DOHH2 (cell line): ENCODE measurements at regions not wholly inside any gene's neighbourhood (a gene's known extent, or its start where the extent isn't known, plus 50 kb on each side); places are given as distances from the start of the nearest gene placed in this dataset.

Experiments used
- CTCF ChIP-seq: fragments of 200-600 bp; sonication (generic); IDR thresholded peaks from one replicate; pipeline ENCODE4 v1.5.1; 2014; ENCODE audit warnings: antibody characterized with exemption, mild to moderate bottlenecking, low read depth, low read length; ENCODE audit not compliant: poor library complexity, severe bottlenecking
- EZH2phosphoT487 ChIP-seq: fragments of 200-600 bp; sonication (generic); IDR thresholded peaks from 2 replicates; pipeline ENCODE4 v1.6.1; 2017; ENCODE audit warnings: borderline replicate concordance, mild to moderate bottlenecking, antibody characterized with exemption, low read length, moderate library complexity, mixed read lengths

DNA sequence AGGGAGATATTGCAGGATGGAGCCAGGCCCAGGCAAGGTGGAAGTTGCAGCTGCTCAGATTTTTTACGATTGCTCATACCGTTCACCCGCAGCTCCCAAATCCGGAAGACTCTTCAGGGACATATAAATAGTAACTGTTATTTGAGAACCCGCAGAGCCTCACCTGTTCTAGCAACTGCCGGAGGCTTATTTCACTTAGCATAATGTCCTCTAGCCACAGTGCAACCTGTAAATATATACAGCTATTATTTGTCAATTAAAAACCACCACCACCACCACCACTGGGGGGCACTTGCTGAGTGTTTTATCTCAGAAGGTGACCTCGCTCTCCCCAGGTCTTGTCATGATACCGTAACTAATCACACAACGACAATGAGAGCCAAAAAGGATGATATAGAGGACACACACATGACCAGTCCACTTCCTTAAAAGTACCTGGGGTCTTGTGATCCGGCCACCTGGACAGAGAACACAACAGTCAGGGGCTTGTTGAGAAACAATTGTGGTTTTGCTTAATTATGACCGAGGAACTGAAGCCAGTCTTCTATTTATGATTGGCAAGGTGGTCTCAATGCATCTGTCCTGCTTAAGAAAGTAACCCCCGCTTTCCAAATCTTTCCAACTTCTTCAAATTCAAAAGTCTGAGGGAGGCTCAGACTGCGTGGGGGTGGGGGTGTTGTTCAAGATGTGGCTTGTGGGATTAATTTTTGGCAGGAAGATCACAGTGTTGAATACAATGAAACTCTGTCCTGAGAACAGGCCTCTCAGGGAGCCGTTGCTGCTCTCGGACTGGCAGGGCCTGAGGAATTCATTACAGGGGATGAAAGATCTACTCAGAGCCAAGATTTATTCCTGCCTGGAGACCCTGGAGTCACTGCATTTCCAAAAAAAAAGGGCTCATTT is 72.3 kb upstream of the PRNP start:
- TF ChIP-seq CTCF (peak; percentile 79), EZH2phosphoT487 (no peak)
